ENCODE measurements at regions not wholly inside any gene's neighbourhood (a gene's known extent, or its start where the extent isn't known, plus 50 kb on each side); places are given as distances from the start of the nearest gene placed in this dataset.

GRCh38 chr7:42746214-42746613 lies 165.7 kb downstream of the C7orf25 start:
- no peak for FAIRE-seq
- H3K27ac ChIP-seq (ENCODE audit: low read depth, low read length) = no peak overlapping the region
- POLR2A ChIA-PET (ENCODE audit: partially characterized antibody) = no interaction called here
- no peak for TF ChIP-seq MAX (IDR thresholded peaks at IDR 0.05)
- no peak for TF ChIP-seq RAD21 (IDR thresholded peaks at IDR 0.05 in 1 of 2, conservative IDR thresholded peaks at IDR 0.05 in 1 of 2; ENCODE audit: low read depth in 2 of 2, low read length in 2 of 2)
- TF ChIP-seq RXRA (IDR thresholded peaks at IDR 0.05; ENCODE audit: insufficient read depth, low read depth, low read length) = no peak
- TF ChIP-seq KDM5A (IDR thresholded peaks at IDR 0.05; ENCODE audit: low read length) = no peak
- TF ChIP-seq HDAC2 (IDR thresholded peaks at IDR 0.05; ENCODE audit: borderline replicate concordance in 1 of 2, low read depth in 2 of 2, low read length in 2 of 2) = no peak
- no peak for TF ChIP-seq EZH2 (IDR thresholded peaks at IDR 0.05; ENCODE audit: low read depth, low read length, severe bottlenecking)
- no peak for TF ChIP-seq SAP30 (IDR thresholded peaks at IDR 0.05; ENCODE audit: insufficient read depth, insufficient replicate concordance, low read length)
- TF ChIP-seq KDM4A (IDR thresholded peaks at IDR 0.05; ENCODE audit: low read depth, low read length, severe bottlenecking) = no peak
- no peak for TF ChIP-seq POLR2AphosphoS5 (IDR thresholded peaks at IDR 0.05; ENCODE audit: low read depth, low read length)
- no peak for TF ChIP-seq PHF8 (conservative IDR thresholded peaks at IDR 0.05; ENCODE audit: low read depth, low read length)
- TF ChIP-seq ATF2 (IDR thresholded peaks at IDR 0.05; ENCODE audit: low read length) = no peak

More at GRCh38 chr7:42746214-42746613, 165.7 kb downstream of the C7orf25 start:
- no peaks in the 10 kb centered on the region for H3K4me1 ChIP-seq (replicated peaks in 1 of 4; ENCODE audit: control insufficient read depth in 3 of 4, insufficient read depth in 4 of 4, low read length in 3 of 4)
- no peak overlapping the region for H4K5ac ChIP-seq (ENCODE audit: insufficient read length, low read depth, low read length)
- H3K36me3 ChIP-seq (ENCODE audit: control insufficient read depth in 2 of 4, insufficient read depth in 4 of 4, low read length in 3 of 4) = no peaks in the 10 kb centered on the region
- no peaks in the 10 kb centered on the region for H4K20me1 ChIP-seq (replicated peaks in 1 of 2; ENCODE audit: control insufficient read depth in 1 of 2, insufficient read depth in 2 of 2, low read length in 2 of 2)
- H3K27me3 ChIP-seq (replicated peaks in 1 of 4; ENCODE audit: control insufficient read depth in 3 of 4, extremely low read depth in 1 of 4, insufficient read depth in 3 of 4, low read length in 3 of 4) = no peaks in the 10 kb centered on the region
- H3K18ac ChIP-seq (ENCODE audit: extremely low read depth, low read length) = no peak overlapping the region
- no peak overlapping the region for H2AK5ac ChIP-seq (ENCODE audit: low read depth, low read length)
- no peak overlapping the region for H3K9ac ChIP-seq (replicated peaks in 1 of 4; ENCODE audit: extremely low read depth in 1 of 4, low read depth in 3 of 4, low read length in 3 of 4)
- H2BK12ac ChIP-seq (ENCODE audit: low read depth, low read length) = no peak overlapping the region
- no peak overlapping the region for H2BK20ac ChIP-seq (ENCODE audit: low read length)
- no peaks in the 10 kb centered on the region for H3K79me1 ChIP-seq (ENCODE audit: low read depth, low read length)
- CTCF ChIA-PET (ENCODE audit: partially characterized antibody) = interaction anchor here (0.8 to 3.7 kb wide), 36 partner anchors 9 to 806 kb away, joined by 3 to 34 read pairs (median 6); no protein-coding TSS in a partner anchor
- no peak overlapping the region for H3K4ac ChIP-seq (replicated peaks; ENCODE audit: insufficient read length, low read depth, low read length)
- H3K23me2 ChIP-seq (ENCODE audit: low read depth, low read length) = no peaks in the 10 kb centered on the region
- H3K14ac ChIP-seq (ENCODE audit: insufficient read length) = no peak overlapping the region
- 92% methylated on average over 2 of the region's 2 CpGs; no CpG with 5 or more reads in 1 of the 2 experiments for WGBS, 2 experiments (ENCODE audit: extremely low coverage in 1 of 2, insufficient coverage in 1 of 2, insufficient read length in 1 of 2, insufficient replicate concordance in 2 of 2, low coverage in 1 of 2, low lambda C conversion rate in 2 of 2, missing lambda C conversion rate in 1 of 2)
- 0 out of 4 replicates have a peak, but pooled peaks cover 0 to 2% of the 10 kb centered on the region in 2 experiments for H3K9me3 ChIP-seq (ENCODE audit: insufficient read depth in 2 of 2, low read depth in 1 of 2, low read length in 1 of 2)
- H2BK15ac ChIP-seq (ENCODE audit: low read length) = no peak overlapping the region
- no peak overlapping the region for H3K4me2 ChIP-seq (ENCODE audit: insufficient read depth in 1 of 2, low read depth in 2 of 2, low read length in 2 of 2)
- no peaks in the 10 kb centered on the region for H3K79me2 ChIP-seq (ENCODE audit: control insufficient read depth in 1 of 2, insufficient read depth in 2 of 2, low read length in 2 of 2)
- H2AFZ ChIP-seq (ENCODE audit: low read length) = no peak overlapping the region
- H2BK120ac ChIP-seq (replicated peaks; ENCODE audit: low read depth, low read length) = no peak overlapping the region
- no peak overlapping the region for H3K56ac ChIP-seq (replicated peaks; ENCODE audit: insufficient read length, low read depth, low read length)
- no peak for DNase-seq (ENCODE audit: low read depth in 1 of 2, low spot score in 2 of 2)
- H2BK5ac ChIP-seq (ENCODE audit: low read depth, low read length) = no peak overlapping the region
- no peak overlapping the region for H3K23ac ChIP-seq (ENCODE audit: insufficient read length)
- no peak overlapping the region for H4K8ac ChIP-seq (ENCODE audit: extremely low read depth, insufficient read depth, low read length)
- H4K91ac ChIP-seq (replicated peaks; ENCODE audit: insufficient read length, low read length) = no peak overlapping the region
- H3K4me3 ChIP-seq (ENCODE audit: extremely low read depth in 1 of 4, insufficient read depth in 2 of 4, low read depth in 3 of 4, low read length in 4 of 4) = no peak overlapping the region

Measured in H1 (cell line).